T-cell (primary cell): ENCODE measurements at regions not wholly inside any gene's neighbourhood (a gene's known extent, or its start where the extent isn't known, plus 50 kb on each side); places are given as distances from the start of the nearest gene placed in this dataset.

ENCODE experiments used
- ATAC-seq, 4 experiments: fragments of 200-7000 bp in 3 of 4; fragments of 150-1000 bp in 1 of 4; cut with Tn5 transposase; replicated peaks in 1 of 4; 1 replicate in 3 of 4; 2 replicates in 1 of 4; pipeline ENCODE4 v1.10.0; 2021; ENCODE audit warnings: moderate library complexity in 3 of 4, mild to moderate bottlenecking in 2 of 4, moderate number of reproducible peaks in 1 of 4
- CTCF ChIA-PET, 2 donors: fragments of 300-600 bp; sonication (Branson Sonifier 250); formaldehyde crosslinking; loops; one replicate each; lab custom pipeline; 2022; ENCODE audit warnings: antibody characterized with exemption in 2 of 2; lab: Charles Lee
- POLR2A ChIA-PET, 2 donors: fragments of 300-600 bp; sonication (Branson Sonifier 250); formaldehyde crosslinking; loops; one replicate each; lab custom pipeline; 2022; ENCODE audit warnings: antibody characterized with exemption in 2 of 2; lab: Charles Lee
- DNase-seq, 35 experiments: peaks; one replicate each; pipeline versions ENCODE4 v3.0.0 to v3.0.0-alpha.2; 2013 to 2023
- H3K27ac ChIP-seq: one replicate; pipeline ENCODE4 v1.5.1; 2013; ENCODE audit warnings: low read length
- H3K27me3 ChIP-seq, 2 experiments: replicated peaks in 1 of 2; 1 replicate in 1 of 2; 2 replicates in 1 of 2; pipeline versions ENCODE4 v1.6.1 to v1.7.0; 2013; ENCODE audit warnings: low read length in 1 of 2, mixed read lengths in 1 of 2; ENCODE audit not compliant: control insufficient read depth in 2 of 2, insufficient read depth in 2 of 2; ENCODE audit errors: extremely low read depth in 1 of 2
- H3K36me3 ChIP-seq, 2 donors: 1 replicate in 1 of 2; 2 replicates in 1 of 2; pipeline versions ENCODE4 v1.6.1 to v1.7.0; 2013; ENCODE audit warnings: low read length in 1 of 2; ENCODE audit not compliant: control insufficient read depth in 2 of 2, insufficient read depth in 1 of 2; ENCODE audit errors: extremely low read depth in 1 of 2
- H3K4me1 ChIP-seq, 2 experiments: 1 replicate in 1 of 2; 2 replicates in 1 of 2; pipeline versions ENCODE4 v1.6.1 to v1.7.0; 2013; ENCODE audit warnings: low read length in 2 of 2, mixed read lengths in 1 of 2; ENCODE audit not compliant: insufficient read depth in 2 of 2, control insufficient read depth in 1 of 2; ENCODE audit errors: extremely low read depth in 1 of 2
- H3K4me3 ChIP-seq, 2 donors: 1 replicate in 1 of 2; 2 replicates in 1 of 2; pipeline versions ENCODE4 v1.5.1 to v1.7.0; 2013; ENCODE audit warnings: mild to moderate bottlenecking in 2 of 2, low read length in 1 of 2, moderate library complexity in 1 of 2; ENCODE audit not compliant: control insufficient read depth in 1 of 2; ENCODE audit errors: extremely low read depth in 1 of 2
- H3K9me3 ChIP-seq: 2 replicates; pipeline ENCODE4 v1.7.0; 2013
- H3K27ac Mint-ChIP-seq, 2 donors: one replicate each; pipeline ENCODE4 v1.8.0; 2020 to 2021; ENCODE audit warnings: mild to moderate bottlenecking in 2 of 2, mixed read lengths in 2 of 2
- H3K27me3 Mint-ChIP-seq, 2 donors: one replicate each; pipeline ENCODE4 v1.8.0; 2021 to 2022; ENCODE audit warnings: mixed read lengths in 2 of 2
- H3K36me3 Mint-ChIP-seq: one replicate; pipeline ENCODE4 v1.8.0; 2021; ENCODE audit warnings: mixed read lengths
- H3K4me1 Mint-ChIP-seq, 3 donors: one replicate each; pipeline ENCODE4 v1.8.0; 2020 to 2022; ENCODE audit warnings: mixed read lengths in 3 of 3, mild to moderate bottlenecking in 1 of 3
- H3K4me3 Mint-ChIP-seq, 3 donors: one replicate each; pipeline ENCODE4 v1.8.0; 2020 to 2022; ENCODE audit warnings: mild to moderate bottlenecking in 3 of 3, mixed read lengths in 3 of 3, moderate library complexity in 3 of 3
- H3K9me3 Mint-ChIP-seq, 3 donors: one replicate each; pipeline ENCODE4 v1.8.0; 2020 to 2022; ENCODE audit warnings: mixed read lengths in 3 of 3
- WGBS: methylation state at CpG from one replicate; pipeline ENCODE4 v1.1.5; 2013; ENCODE audit warnings: missing lambda C conversion rate; ENCODE audit not compliant: insufficient coverage; 5-methylcytosine and 5-hydroxymethylcytosine counted together

DNA sequence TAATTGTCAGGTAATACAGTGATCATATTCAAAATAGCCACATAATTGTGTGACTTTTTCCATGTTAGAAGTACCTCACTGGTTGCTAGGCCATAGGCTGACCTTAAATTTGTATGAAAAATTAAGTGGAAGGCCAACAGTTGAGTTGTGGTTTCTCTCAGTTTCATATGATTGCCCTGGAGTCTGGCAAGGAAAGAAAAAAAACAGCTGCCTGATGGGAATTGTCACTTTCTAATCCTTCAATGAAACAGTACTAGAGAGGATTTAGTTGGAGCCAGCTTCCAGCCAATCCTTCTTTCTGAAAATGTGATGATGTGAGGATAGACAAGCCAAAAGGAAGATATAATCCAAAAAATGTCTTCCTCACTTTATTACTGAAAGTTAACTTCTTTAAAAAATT, 113.6 kb downstream of the ALX1 start:
- Histone ChIP-seq H3K9me3 (no peaks in the 10 kb centered on the region), H3K27ac (no peak overlapping the region), H3K27me3 (no peaks in the 10 kb centered on the region), H3K4me1 (no peaks in the 10 kb centered on the region), H3K36me3 (no peaks in the 10 kb centered on the region), H3K4me3 (no peak overlapping the region)
- Mint-ChIP-seq H3K36me3 (no peaks in the 10 kb centered on the region), H3K4me3 (no peak overlapping the region), H3K27me3 (no peaks in the 10 kb centered on the region), H3K27ac (no peak overlapping the region), H3K4me1 (no peaks in the 10 kb centered on the region), H3K9me3 (peaks cover 0 to 8% (median 5%) of the 10 kb centered on the region in 3 donors)
- CTCF ChIA-PET, result no interaction called here
- POLR2A ChIA-PET, result no interaction called here
- DNase-seq (no peak), ATAC-seq (no peak)

DNA sequence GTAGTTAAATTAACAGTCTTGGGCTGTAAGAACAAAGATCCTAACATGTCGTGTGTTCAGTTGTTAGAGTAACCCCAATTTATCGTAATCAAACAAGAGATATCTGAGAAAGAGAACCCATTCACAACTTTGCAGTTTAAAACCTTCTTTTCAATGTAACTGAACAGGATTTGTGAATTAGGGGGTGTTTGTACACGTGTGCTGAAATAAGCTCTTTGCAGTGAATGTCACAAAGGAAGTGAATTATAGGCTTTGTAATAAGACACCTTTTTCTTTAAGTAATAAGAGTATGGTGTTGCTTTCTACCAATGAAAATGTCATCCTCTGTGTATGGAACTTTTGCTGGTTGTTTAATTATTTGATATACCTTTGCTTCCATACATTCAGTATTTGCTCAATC, 114.0 kb downstream of the ALX1 start:
- H3K4me3 ChIP-seq, result no peak overlapping the region
- ChIA-PET CTCF (no interaction called here), POLR2A (no interaction called here)
- H3K9me3 ChIP-seq, result no peaks in the 10 kb centered on the region
- H3K4me1 ChIP-seq, result no peaks in the 10 kb centered on the region
- H3K27ac ChIP-seq, result no peak overlapping the region
- H3K4me1 Mint-ChIP-seq, result no peaks in the 10 kb centered on the region
- ATAC-seq (no peak), DNase-seq (no peak)
- WGBS, result no CpG with 5 or more reads among the region's 3 CpGs
- no peak overlapping the region for H3K4me3 Mint-ChIP-seq
- H3K36me3 ChIP-seq, result no peaks in the 10 kb centered on the region
- no peaks in the 10 kb centered on the region for H3K27me3 ChIP-seq
- H3K36me3 Mint-ChIP-seq, result no peaks in the 10 kb centered on the region
- peaks cover 0 to 8% (median 8%) of the 10 kb centered on the region in 3 donors for H3K9me3 Mint-ChIP-seq
- H3K27ac Mint-ChIP-seq, result no peak overlapping the region
- no peaks in the 10 kb centered on the region for H3K27me3 Mint-ChIP-seq

DNA sequence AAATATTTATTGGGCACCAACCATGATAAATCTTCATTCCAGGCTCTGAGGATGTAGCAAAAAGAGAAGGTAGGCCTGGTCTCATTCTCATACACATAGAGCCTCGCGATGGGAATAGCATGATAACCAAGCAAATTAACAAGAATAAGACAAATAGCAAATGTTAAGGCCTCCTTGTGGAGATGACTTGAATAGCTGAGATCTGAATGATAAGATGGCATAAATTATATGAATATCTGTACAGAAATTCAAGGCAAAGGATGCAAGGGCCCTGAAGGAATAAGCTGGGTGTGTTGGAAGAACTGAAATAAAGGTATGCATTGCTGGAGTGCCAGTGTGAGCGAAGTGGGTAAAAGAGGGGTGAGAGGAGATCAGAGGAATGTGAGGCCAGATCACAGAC, 114.8 kb downstream of the ALX1 start:
- CTCF ChIA-PET, result no interaction called here
- Histone ChIP-seq H3K4me1 (no peaks in the 10 kb centered on the region), H3K36me3 (no peaks in the 10 kb centered on the region), H3K27ac (no peak overlapping the region), H3K9me3 (no peaks in the 10 kb centered on the region), H3K4me3 (no peak overlapping the region), H3K27me3 (no peaks in the 10 kb centered on the region)
- no peak for DNase-seq
- Mint-ChIP-seq H3K4me3 (no peak overlapping the region), H3K4me1 (no peaks in the 10 kb centered on the region), H3K36me3 (no peaks in the 10 kb centered on the region), H3K9me3 (peaks cover 0 to 8% (median 4%) of the 10 kb centered on the region in 3 donors), H3K27me3 (no peaks in the 10 kb centered on the region), H3K27ac (no peak overlapping the region)
- ATAC-seq, result no peak
- WGBS, result 63% methylated on average over 1 of the region's 3 CpGs
- POLR2A ChIA-PET, result no interaction called here

GRCh38 chr12:85405262-85405661, 125.2 kb downstream of the ALX1 start:
- ChIA-PET CTCF (no interaction called here), POLR2A (no interaction called here)
- Mint-ChIP-seq H3K36me3 (no peaks in the 10 kb centered on the region), H3K27me3 (no peaks in the 10 kb centered on the region), H3K4me3 (no peak overlapping the region), H3K27ac (no peak overlapping the region), H3K9me3 (peaks cover 0 to 2% (median 0%) of the 10 kb centered on the region in 3 donors), H3K4me1 (no peaks in the 10 kb centered on the region)
- DNase-seq, result no peak
- no peak for ATAC-seq
- no peaks in the 10 kb centered on the region for H3K27me3 ChIP-seq
- no peaks in the 10 kb centered on the region for H3K9me3 ChIP-seq
- no peaks in the 10 kb centered on the region for H3K4me1 ChIP-seq
- H3K4me3 ChIP-seq, result no peak overlapping the region
- H3K36me3 ChIP-seq, result no peaks in the 10 kb centered on the region
- no peak overlapping the region for H3K27ac ChIP-seq
- 50% methylated on average over 1 of the region's 5 CpGs for WGBS

GRCh38 chr12:85405781-85406522, 125.9 kb downstream of the ALX1 start:
- H3K27me3 ChIP-seq, result no peaks in the 10 kb centered on the region
- no peaks in the 10 kb centered on the region for H3K9me3 ChIP-seq
- Mint-ChIP-seq H3K4me3 (no peak overlapping the region), H3K4me1 (no peaks in the 10 kb centered on the region), H3K27ac (no peak overlapping the region), H3K9me3 (peaks cover 0 to 2% (median 0%) of the 10 kb centered on the region in 3 donors), H3K27me3 (no peaks in the 10 kb centered on the region), H3K36me3 (no peaks in the 10 kb centered on the region)
- ATAC-seq (no peak), DNase-seq (no peak)
- no CpG with 5 or more reads among the region's 4 CpGs for WGBS
- no peak overlapping the region for H3K27ac ChIP-seq
- no peaks in the 10 kb centered on the region for H3K4me1 ChIP-seq
- ChIA-PET CTCF (no interaction called here), POLR2A (no interaction called here)
- no peak overlapping the region for H3K4me3 ChIP-seq
- H3K36me3 ChIP-seq, result no peaks in the 10 kb centered on the region

- ChIA-PET POLR2A (no interaction called here), CTCF (no interaction called here)
- Mint-ChIP-seq H3K27ac (no peak overlapping the region), H3K4me3 (no peak overlapping the region), H3K36me3 (no peaks in the 10 kb centered on the region), H3K27me3 (no peaks in the 10 kb centered on the region), H3K9me3 (peaks cover 0 to 8% (median 6%) of the 10 kb centered on the region in 3 donors), H3K4me1 (no peaks in the 10 kb centered on the region)
- no peak overlapping the region for H3K4me3 ChIP-seq
- WGBS, result no CpG with 5 or more reads among the region's 2 CpGs
- no peaks in the 10 kb centered on the region for H3K27me3 ChIP-seq
- H3K27ac ChIP-seq, result no peak overlapping the region
- no peaks in the 10 kb centered on the region for H3K36me3 ChIP-seq
- ATAC-seq (no peak), DNase-seq (no peak)
- H3K9me3 ChIP-seq, result no peaks in the 10 kb centered on the region
- no peaks in the 10 kb centered on the region for H3K4me1 ChIP-seq
These were observed 133.2 kb downstream of the ALX1 start for GRCh38 chr12:85413266-85413665.

DNA sequence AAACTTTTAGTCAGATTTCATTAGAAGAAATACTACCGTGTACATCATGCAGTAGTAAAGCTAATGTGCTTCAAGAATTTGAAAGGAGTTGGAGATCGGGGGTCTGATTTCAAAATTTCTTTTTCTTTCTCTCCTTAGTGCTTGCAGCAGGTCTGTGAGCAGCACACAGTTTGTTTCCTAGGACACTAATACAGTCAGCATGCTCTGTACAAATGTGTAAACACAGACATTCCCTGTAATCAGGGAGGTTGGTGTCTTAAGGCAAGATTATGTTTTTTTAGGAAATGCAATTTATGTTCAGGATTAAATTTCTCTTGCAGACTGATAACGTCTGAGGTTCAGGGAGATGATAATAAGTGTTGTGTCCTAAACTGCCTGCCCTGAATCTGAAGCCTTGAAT, 142.7 kb downstream of the ALX1 start:
- ATAC-seq (no peak), DNase-seq (no peak)
- Histone ChIP-seq H3K9me3 (no peaks in the 10 kb centered on the region), H3K27me3 (peaks cover 0 to 2% of the 10 kb centered on the region in 2 experiments), H3K27ac (no peak overlapping the region), H3K36me3 (no peaks in the 10 kb centered on the region), H3K4me3 (no peak overlapping the region), H3K4me1 (no peaks in the 10 kb centered on the region)
- CTCF ChIA-PET, result no interaction called here
- WGBS, result no CpG with 5 or more reads among the region's 3 CpGs
- H3K36me3 Mint-ChIP-seq, result no peaks in the 10 kb centered on the region
- POLR2A ChIA-PET, result no interaction called here
- H3K4me3 Mint-ChIP-seq, result no peak overlapping the region
- no peaks in the 10 kb centered on the region for H3K4me1 Mint-ChIP-seq
- H3K27me3 Mint-ChIP-seq, result no peaks in the 10 kb centered on the region
- H3K27ac Mint-ChIP-seq, result no peak overlapping the region
- H3K9me3 Mint-ChIP-seq, result peaks cover 0 to 5% (median 0%) of the 10 kb centered on the region in 3 donors
